ENCODE measurements at regions not wholly inside any gene's neighbourhood (a gene's known extent, or its start where the extent isn't known, plus 50 kb on each side); places are given as distances from the start of the nearest gene placed in this dataset.

- no peak for TF ChIP-seq JUND (IDR thresholded peaks at IDR 0.05)
- no peak for TF ChIP-seq EZH2 (IDR thresholded peaks at IDR 0.05)
- no peak for TF ChIP-seq POLR2AphosphoS5 (IDR thresholded peaks at IDR 0.05; ENCODE audit: low read depth, low read length)
- TF ChIP-seq CEBPB (IDR thresholded peaks at IDR 0.05; ENCODE audit: low read depth), result no peak
- TF ChIP-seq CTCF (IDR thresholded peaks at IDR 0.05 in 2 of 3, conservative IDR thresholded peaks at IDR 0.05 in 1 of 3; ENCODE audit: borderline replicate concordance in 1 of 3, insufficient read depth in 1 of 3, low read depth in 2 of 3, low read length in 2 of 3), result no peak
- no peak for TF ChIP-seq ZBTB33 (IDR thresholded peaks at IDR 0.05; ENCODE audit: extremely low read depth, insufficient replicate concordance, low read length)
- no peak for TF ChIP-seq ZNF274 (IDR thresholded peaks at IDR 0.05; ENCODE audit: low read depth, low read length)
- TF ChIP-seq ZFX (IDR thresholded peaks at IDR 0.05), result no peak
- no peak for TF ChIP-seq POLR2A (IDR thresholded peaks at IDR 0.05; ENCODE audit: borderline replicate concordance, extremely low read depth, insufficient read depth, insufficient read length)
- TF ChIP-seq MAX (IDR thresholded peaks at IDR 0.05), result no peak
Measured at GRCh38 chr13:107832500-107833100, 382.7 kb downstream of the LIG4 start.
